ENCODE measurements at regions not wholly inside any gene's neighbourhood (a gene's known extent, or its start where the extent isn't known, plus 50 kb on each side); places are given as distances from the start of the nearest gene placed in this dataset.

DNA sequence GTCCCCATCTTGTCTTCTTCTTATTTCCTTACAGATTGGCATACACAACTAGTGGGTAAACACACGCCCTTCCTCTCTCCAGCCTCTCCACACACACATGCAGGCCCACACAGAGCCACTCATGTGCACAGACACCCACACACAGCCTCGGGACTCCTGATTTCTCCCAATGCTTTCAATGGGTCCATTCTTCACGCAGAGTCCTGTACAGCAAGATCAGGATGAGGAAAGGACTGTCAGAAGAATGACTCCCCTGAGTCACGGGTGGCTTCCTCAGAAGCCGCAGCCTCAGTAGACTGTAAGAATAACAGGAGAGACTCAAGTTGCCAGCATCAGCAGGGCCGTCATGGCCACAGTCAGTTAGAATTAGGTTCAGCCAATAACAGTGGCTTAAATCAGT is 109.1 kb upstream of the GLI2 start:
- Histone ChIP-seq H3K9me3 (ENCODE audit: control insufficient read depth, low read length) (no peaks in the 10 kb centered on the region), H3K4me3 (ENCODE audit: low read length) (no peak overlapping the region), H3K27me3 (ENCODE audit: control insufficient read depth, insufficient read depth) (no peaks in the 10 kb centered on the region), H3K27ac (ENCODE audit: low read length) (no peak overlapping the region), H3K4me1 (ENCODE audit: control insufficient read depth, insufficient read depth, low read length) (no peaks in the 10 kb centered on the region)
- intact Hi-C loops (cut with DNase I) = no loop called here
- no peak for ATAC-seq
- WGBS = 86% methylated on average over 6 of the region's 6 CpGs
- DNase-seq = no peak

- Histone ChIP-seq H3K27ac (ENCODE audit: low read length) (no peak overlapping the region), H3K4me1 (ENCODE audit: control insufficient read depth, insufficient read depth, low read length) (no peaks in the 10 kb centered on the region), H3K9me3 (ENCODE audit: control insufficient read depth, low read length) (no peaks in the 10 kb centered on the region), H3K27me3 (ENCODE audit: control insufficient read depth, insufficient read depth) (no peaks in the 10 kb centered on the region), H3K4me3 (ENCODE audit: low read length) (no peak overlapping the region)
- no peak for DNase-seq
- no peak for ATAC-seq
- 79% methylated on average over 3 of the region's 3 CpGs for WGBS
- intact Hi-C loops (cut with DNase I) = no loop called here
Observed at GRCh38 chr2:120628248-120628647, 107.4 kb upstream of the GLI2 start.

- Histone ChIP-seq H3K4me1 (ENCODE audit: control insufficient read depth, insufficient read depth, low read length) (no peaks in the 10 kb centered on the region), H3K27ac (ENCODE audit: low read length) (no peak overlapping the region), H3K9me3 (ENCODE audit: control insufficient read depth, low read length) (no peaks in the 10 kb centered on the region), H3K4me3 (ENCODE audit: low read length) (no peak overlapping the region), H3K27me3 (ENCODE audit: control insufficient read depth, insufficient read depth) (no peaks in the 10 kb centered on the region)
- 91% methylated on average over 8 of the region's 8 CpGs for WGBS
- ATAC-seq = no peak
- DNase-seq = no peak
- intact Hi-C loops (cut with DNase I) = no loop called here
Observed at GRCh38 chr2:120629241-120629895, 106.3 kb upstream of the GLI2 start.

DNA sequence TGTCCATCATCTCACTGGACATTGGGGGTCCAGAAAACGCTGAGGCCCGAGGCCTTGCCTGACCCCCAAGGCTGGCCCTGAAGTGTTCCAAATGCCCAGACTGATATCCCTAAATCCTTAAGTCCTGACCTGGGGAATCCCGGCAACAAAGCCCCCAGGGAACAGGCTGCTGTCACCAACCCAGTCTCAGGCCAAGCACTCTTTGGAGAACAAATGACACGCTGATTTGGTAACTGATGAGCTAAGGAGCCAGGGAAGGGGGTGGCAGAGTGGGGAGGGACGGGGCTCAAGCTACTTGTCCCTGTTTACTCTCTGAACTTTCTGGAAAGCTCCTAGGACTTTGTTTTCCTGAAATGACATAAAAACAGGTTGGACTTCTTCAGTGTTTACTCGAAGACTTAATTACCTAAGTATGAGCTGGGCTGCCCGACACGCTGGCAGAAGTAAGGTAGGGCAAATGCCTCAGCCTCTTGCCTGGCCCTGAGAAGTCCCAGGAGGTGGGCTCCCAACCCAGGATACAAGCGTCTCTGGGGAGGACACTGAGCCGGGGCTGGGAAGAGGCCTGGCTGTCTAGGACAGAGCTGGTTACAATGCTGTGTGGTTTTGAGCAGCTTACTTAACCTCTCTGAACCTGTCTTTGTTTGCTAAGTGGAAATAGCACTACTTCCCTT is 105.5 kb upstream of the GLI2 start:
- intact Hi-C loops (cut with DNase I) = no loop called here
- no peak overlapping the region for H3K27ac ChIP-seq (ENCODE audit: low read length)
- H3K4me1 ChIP-seq (ENCODE audit: control insufficient read depth, insufficient read depth, low read length) = no peaks in the 10 kb centered on the region
- H3K27me3 ChIP-seq (ENCODE audit: control insufficient read depth, insufficient read depth) = no peaks in the 10 kb centered on the region
- DNase-seq (no peak), ATAC-seq (no peak)
- WGBS = 87% methylated on average over 10 of the region's 10 CpGs
- H3K4me3 ChIP-seq (ENCODE audit: low read length) = no peak overlapping the region
- H3K9me3 ChIP-seq (ENCODE audit: control insufficient read depth, low read length) = no peaks in the 10 kb centered on the region

GRCh38 chr2:120631236-120631635 is 104.4 kb upstream of the GLI2 start:
- ATAC-seq (no peak), DNase-seq (no peak)
- Histone ChIP-seq H3K4me1 (ENCODE audit: control insufficient read depth, insufficient read depth, low read length) (no peaks in the 10 kb centered on the region), H3K27ac (ENCODE audit: low read length) (no peak overlapping the region), H3K9me3 (ENCODE audit: control insufficient read depth, low read length) (no peaks in the 10 kb centered on the region), H3K27me3 (ENCODE audit: control insufficient read depth, insufficient read depth) (no peaks in the 10 kb centered on the region), H3K4me3 (ENCODE audit: low read length) (no peak overlapping the region)
- 88% methylated on average over 4 of the region's 4 CpGs for WGBS
- intact Hi-C loops (cut with DNase I) = no loop called here

- no peaks in the 10 kb centered on the region for H3K4me1 ChIP-seq (ENCODE audit: control insufficient read depth, insufficient read depth, low read length)
- no peak overlapping the region for H3K27ac ChIP-seq (ENCODE audit: low read length)
- H3K4me3 ChIP-seq (ENCODE audit: low read length) = no peak overlapping the region
- no peaks in the 10 kb centered on the region for H3K9me3 ChIP-seq (ENCODE audit: control insufficient read depth, low read length)
- intact Hi-C loops (cut with DNase I) = no loop called here
- no peaks in the 10 kb centered on the region for H3K27me3 ChIP-seq (ENCODE audit: control insufficient read depth, insufficient read depth)
- WGBS = 68% methylated on average over 3 of the region's 3 CpGs
- ATAC-seq (no peak), DNase-seq (no peak)
Observed at GRCh38 chr2:120631724-120632123, 103.9 kb upstream of the GLI2 start.

- no peaks in the 10 kb centered on the region for H3K27me3 ChIP-seq (ENCODE audit: control insufficient read depth, insufficient read depth)
- WGBS = 79% methylated on average over 17 of the region's 17 CpGs
- no peaks in the 10 kb centered on the region for H3K4me1 ChIP-seq (ENCODE audit: control insufficient read depth, insufficient read depth, low read length)
- no peak overlapping the region for H3K27ac ChIP-seq (ENCODE audit: low read length)
- ATAC-seq (peak in 1 of 2 donors; percentile 44), DNase-seq (no peak)
- H3K9me3 ChIP-seq (ENCODE audit: control insufficient read depth, low read length) = no peaks in the 10 kb centered on the region
- intact Hi-C loops (cut with DNase I) = no loop called here
- H3K4me3 ChIP-seq (ENCODE audit: low read length) = no peak overlapping the region
Observed at GRCh38 chr2:120632796-120633646, 102.6 kb upstream of the GLI2 start.

GRCh38 chr2:120634533-120634932 is 101.1 kb upstream of the GLI2 start:
- DNase-seq (no peak), ATAC-seq (no peak)

GRCh38 chr2:120635146-120635545 is 100.5 kb upstream of the GLI2 start:
- H3K27ac ChIP-seq (ENCODE audit: low read length) = no peak overlapping the region
- intact Hi-C loops (cut with DNase I) = no loop called here
- ATAC-seq (no peak), DNase-seq (no peak)
- no peaks in the 10 kb centered on the region for H3K4me1 ChIP-seq (ENCODE audit: control insufficient read depth, insufficient read depth, low read length)
- 96% methylated on average over 5 of the region's 5 CpGs for WGBS
- no peaks in the 10 kb centered on the region for H3K27me3 ChIP-seq (ENCODE audit: control insufficient read depth, insufficient read depth)
- H3K9me3 ChIP-seq (ENCODE audit: control insufficient read depth, low read length) = no peaks in the 10 kb centered on the region
- H3K4me3 ChIP-seq (ENCODE audit: low read length) = no peak overlapping the region

More at GRCh38 chr2:120634533-120634932, 101.1 kb upstream of the GLI2 start:
- WGBS = 94% methylated on average over 6 of the region's 6 CpGs
- H3K27me3 ChIP-seq (ENCODE audit: control insufficient read depth, insufficient read depth) = no peaks in the 10 kb centered on the region
- intact Hi-C loops (cut with DNase I) = no loop called here
- no peaks in the 10 kb centered on the region for H3K9me3 ChIP-seq (ENCODE audit: control insufficient read depth, low read length)
- no peak overlapping the region for H3K4me3 ChIP-seq (ENCODE audit: low read length)
- no peak overlapping the region for H3K27ac ChIP-seq (ENCODE audit: low read length)
- H3K4me1 ChIP-seq (ENCODE audit: control insufficient read depth, insufficient read depth, low read length) = no peaks in the 10 kb centered on the region

- no peaks in the 10 kb centered on the region for H3K27me3 ChIP-seq (ENCODE audit: control insufficient read depth, insufficient read depth)
- no peak for DNase-seq
- H3K9me3 ChIP-seq (ENCODE audit: control insufficient read depth, low read length) = no peaks in the 10 kb centered on the region
- 92% methylated on average over 5 of the region's 5 CpGs for WGBS
- intact Hi-C loops (cut with DNase I) = no loop called here
- H3K27ac ChIP-seq (ENCODE audit: low read length) = no peak overlapping the region
- no peak overlapping the region for H3K4me3 ChIP-seq (ENCODE audit: low read length)
- no peak for ATAC-seq
- H3K4me1 ChIP-seq (ENCODE audit: control insufficient read depth, insufficient read depth, low read length) = no peaks in the 10 kb centered on the region
Observed at GRCh38 chr2:120637847-120638246, 97.8 kb upstream of the GLI2 start.

- no peak for ATAC-seq
- Histone ChIP-seq H3K9me3 (ENCODE audit: control insufficient read depth, low read length) (no peaks in the 10 kb centered on the region), H3K4me3 (ENCODE audit: low read length) (no peak overlapping the region), H3K27me3 (ENCODE audit: control insufficient read depth, insufficient read depth) (no peaks in the 10 kb centered on the region), H3K27ac (ENCODE audit: low read length) (no peak overlapping the region), H3K4me1 (ENCODE audit: control insufficient read depth, insufficient read depth, low read length) (no peaks in the 10 kb centered on the region)
- DNase-seq = no peak
- intact Hi-C loops (cut with DNase I) = no loop called here
- WGBS = 78% methylated on average over 4 of the region's 4 CpGs
Observed at GRCh38 chr2:120638450-120638849, 97.2 kb upstream of the GLI2 start.
